ENCODE measurements at regions not wholly inside any gene's neighbourhood (a gene's known extent, or its start where the extent isn't known, plus 50 kb on each side); places are given as distances from the start of the nearest gene placed in this dataset.

- H3K9me1 ChIP-seq (ENCODE audit: control insufficient read depth, insufficient read depth, low read length), result no peaks in the 10 kb centered on the region
- no peak for DNase-seq (ENCODE audit: extremely low read depth in 1 of 4, low spot score in 3 of 4)
- intact Hi-C loops (cut with micrococcal nuclease), result no loop called here
- no peaks in the 10 kb centered on the region for H3K27me3 ChIP-seq (ENCODE audit: control insufficient read depth in 2 of 2, insufficient read depth in 2 of 2, low read length in 2 of 2)
- H3K9ac ChIP-seq (ENCODE audit: insufficient read depth in 1 of 2, low read depth in 2 of 2, low read length in 2 of 2), result no peak overlapping the region
- ChIA-PET POLR2A (no interaction called here), CTCF (ENCODE audit: low intra/inter-chr PET ratio) (no interaction called here)
- no peaks in the 10 kb centered on the region for H3K36me3 ChIP-seq (ENCODE audit: control insufficient read depth, insufficient read depth, low read length)
- H3K4me2 ChIP-seq (ENCODE audit: insufficient read depth, low read length), result no peak overlapping the region
- no TSS peak for BruUV-seq (replicated peaks)
- ATAC-seq, result no peak
- FAIRE-seq, result no peak
- in situ Hi-C loops (cut with MboI), result no loop called here
- TF ChIP-seq NCOA1 (IDR thresholded peaks at IDR 0.05; ENCODE audit: low read depth) (no peak), HDGF (IDR thresholded peaks at IDR 0.05) (no peak), ZFP1 (CRISPR knock-in tag; IDR thresholded peaks at IDR 0.05) (no peak), HMG20A (CRISPR knock-in tag; conservative IDR thresholded peaks at IDR 0.05) (no peak), CBX3 (IDR thresholded peaks at IDR 0.05; ENCODE audit: borderline replicate concordance in 1 of 2, low read length in 2 of 2) (peak in 1 of 2 experiments; percentile 76; a peak in 1 of 3 replicates), TRIM28 (IDR thresholded peaks at IDR 0.05) (peak; percentile 65; the same call in 1 of the 2 replicates), ETS1 (conservative IDR thresholded peaks at IDR 0.05; ENCODE audit: control insufficient read depth, low read depth, low read length) (no peak)
- TF ChIP-seq, protein P1, sequence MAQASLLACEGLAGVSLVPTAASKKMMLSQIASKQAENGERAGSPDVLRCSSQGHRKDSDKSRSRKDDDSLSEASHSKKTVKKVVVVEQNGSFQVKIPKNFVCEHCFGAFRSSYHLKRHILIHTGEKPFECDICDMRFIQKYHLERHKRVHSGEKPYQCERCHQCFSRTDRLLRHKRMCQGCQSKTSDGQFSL (CRISPR knock-in tag; IDR thresholded peaks at IDR 0.05), result no peak
- TF ChIP-seq, protein P1 (tag; IDR thresholded peaks at IDR 0.05), result no peak
- H3K9me3 ChIP-seq (replicated peaks; ENCODE audit: control insufficient read depth, insufficient read depth, low read depth, low read length), result 0 out of 2 replicates have a peak, but pooled peaks cover 2% of the 10 kb centered on the region
- H3K79me2 ChIP-seq (ENCODE audit: control insufficient read depth, insufficient read depth, low read length), result no peaks in the 10 kb centered on the region
- no peak overlapping the region for H3K4me3 ChIP-seq
- H3K27ac ChIP-seq (ENCODE audit: extremely low read depth, low read depth, low read length), result no peak overlapping the region
- WGBS (ENCODE audit: insufficient coverage, low coverage, missing lambda C conversion rate), result 25% methylated on average over 2 of the region's 2 CpGs
- no peaks in the 10 kb centered on the region for H4K20me1 ChIP-seq (replicated peaks; ENCODE audit: control insufficient read depth, insufficient read depth, low read length)
- no peak overlapping the region for H2AFZ ChIP-seq (ENCODE audit: low read depth, low read length)
- no peaks in the 10 kb centered on the region for H3K4me1 ChIP-seq (replicated peaks in 1 of 2; ENCODE audit: control insufficient read depth in 2 of 2, insufficient read depth in 2 of 2, low read length in 2 of 2)
Observed at GRCh38 chr13:67557642-67558241, 327.6 kb upstream of the PCDH9 start.

Data from K562 (cell line).